ENCODE measurements at regions not wholly inside any gene's neighbourhood (a gene's known extent, or its start where the extent isn't known, plus 50 kb on each side); places are given as distances from the start of the nearest gene placed in this dataset.
"Not testable (repeated sequence)": the region's sequence is repeated elsewhere in the genome, so short reads cannot be mapped to it uniquely, and the experiment has no call there.

DNA sequence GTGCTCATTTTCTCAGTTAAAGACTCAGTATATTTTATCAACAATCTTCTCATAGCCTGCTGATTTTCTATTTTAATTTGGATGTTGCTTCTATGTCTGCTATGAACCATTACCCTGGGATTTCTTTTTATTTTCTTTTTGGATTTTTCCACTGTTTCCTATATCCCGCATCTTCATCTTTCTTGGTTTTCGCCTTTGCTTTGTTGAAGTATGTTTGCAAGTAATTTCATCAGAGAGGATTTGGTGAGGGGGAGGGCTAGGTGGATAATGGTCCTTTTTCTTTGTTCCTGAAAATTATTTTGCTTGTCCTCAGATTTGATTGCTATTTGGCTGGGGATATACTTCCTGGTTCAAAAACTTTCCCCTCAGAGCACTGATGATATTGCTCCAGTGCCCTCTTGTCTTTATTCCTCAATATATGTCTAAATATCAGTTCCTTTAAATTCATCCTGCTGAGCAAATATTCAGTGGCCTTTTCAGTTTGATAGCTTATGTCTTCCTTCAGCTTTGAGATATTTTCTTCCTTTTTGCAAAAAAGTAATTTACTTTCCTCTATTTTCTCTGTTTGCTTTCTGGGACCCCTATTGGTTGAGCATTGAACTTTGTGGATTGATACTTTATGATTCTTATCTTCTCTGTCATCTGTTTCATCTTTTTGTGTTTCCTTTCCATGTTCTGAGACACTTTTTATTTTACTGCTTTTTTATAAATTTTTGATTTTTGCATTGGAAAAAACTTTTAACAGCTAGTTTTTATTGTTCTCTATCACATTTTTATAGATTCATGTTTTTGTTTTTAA, 227.6 kb upstream of the ELL2 start:
- no peak overlapping the region for H3K4me3 ChIP-seq (ENCODE audit: low read depth, low read length)
- TF ChIP-seq, protein P1, sequence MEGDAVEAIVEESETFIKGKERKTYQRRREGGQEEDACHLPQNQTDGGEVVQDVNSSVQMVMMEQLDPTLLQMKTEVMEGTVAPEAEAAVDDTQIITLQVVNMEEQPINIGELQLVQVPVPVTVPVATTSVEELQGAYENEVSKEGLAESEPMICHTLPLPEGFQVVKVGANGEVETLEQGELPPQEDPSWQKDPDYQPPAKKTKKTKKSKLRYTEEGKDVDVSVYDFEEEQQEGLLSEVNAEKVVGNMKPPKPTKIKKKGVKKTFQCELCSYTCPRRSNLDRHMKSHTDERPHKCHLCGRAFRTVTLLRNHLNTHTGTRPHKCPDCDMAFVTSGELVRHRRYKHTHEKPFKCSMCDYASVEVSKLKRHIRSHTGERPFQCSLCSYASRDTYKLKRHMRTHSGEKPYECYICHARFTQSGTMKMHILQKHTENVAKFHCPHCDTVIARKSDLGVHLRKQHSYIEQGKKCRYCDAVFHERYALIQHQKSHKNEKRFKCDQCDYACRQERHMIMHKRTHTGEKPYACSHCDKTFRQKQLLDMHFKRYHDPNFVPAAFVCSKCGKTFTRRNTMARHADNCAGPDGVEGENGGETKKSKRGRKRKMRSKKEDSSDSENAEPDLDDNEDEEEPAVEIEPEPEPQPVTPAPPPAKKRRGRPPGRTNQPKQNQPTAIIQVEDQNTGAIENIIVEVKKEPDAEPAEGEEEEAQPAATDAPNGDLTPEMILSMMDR (IDR thresholded peaks at IDR 0.05; ENCODE audit: insufficient read depth, low read depth, low read length) = no peak
- DNase-seq (ENCODE audit: low read depth) = no peak

DNA sequence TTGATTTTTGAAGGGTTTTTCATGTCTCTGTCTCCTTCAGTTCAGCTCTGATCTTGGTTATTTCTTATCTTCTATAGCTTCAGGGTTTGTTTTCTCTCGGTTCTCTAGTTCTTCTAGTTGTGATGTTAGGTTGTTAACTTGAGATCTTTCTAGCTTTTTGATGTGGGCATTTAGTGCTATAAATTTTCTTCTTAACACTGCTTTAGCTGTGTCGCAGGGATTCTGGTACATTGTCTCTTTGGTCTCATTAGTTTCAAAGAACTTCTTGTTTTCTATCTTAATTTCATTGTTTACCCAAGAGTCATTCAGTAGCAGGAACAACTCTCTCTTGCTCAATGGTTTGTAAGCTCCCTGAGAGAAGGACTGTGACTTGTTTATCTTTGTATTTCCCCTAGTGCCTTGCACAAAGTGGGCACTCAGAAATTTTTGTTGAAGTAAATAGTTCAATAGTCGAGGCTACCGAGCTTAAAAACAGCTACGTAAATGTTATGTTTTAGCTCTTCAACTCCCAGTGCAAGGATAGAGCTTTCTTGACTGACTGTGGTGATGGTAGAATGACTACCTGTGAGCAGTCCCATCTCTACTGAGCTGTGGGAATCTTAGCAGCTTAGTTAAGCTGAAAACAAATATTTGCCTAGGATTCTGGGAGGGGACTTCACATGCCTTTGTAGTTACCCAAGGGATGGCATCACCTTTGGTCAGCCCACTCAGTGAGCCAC, 225.8 kb upstream of the ELL2 start:
- no peak overlapping the region for H3K4me3 ChIP-seq (ENCODE audit: low read depth, low read length)
- TF ChIP-seq, protein P1 (IDR thresholded peaks at IDR 0.05; ENCODE audit: insufficient read depth, low read depth, low read length) = no peak
- no peak for DNase-seq (ENCODE audit: low read depth)

DNA sequence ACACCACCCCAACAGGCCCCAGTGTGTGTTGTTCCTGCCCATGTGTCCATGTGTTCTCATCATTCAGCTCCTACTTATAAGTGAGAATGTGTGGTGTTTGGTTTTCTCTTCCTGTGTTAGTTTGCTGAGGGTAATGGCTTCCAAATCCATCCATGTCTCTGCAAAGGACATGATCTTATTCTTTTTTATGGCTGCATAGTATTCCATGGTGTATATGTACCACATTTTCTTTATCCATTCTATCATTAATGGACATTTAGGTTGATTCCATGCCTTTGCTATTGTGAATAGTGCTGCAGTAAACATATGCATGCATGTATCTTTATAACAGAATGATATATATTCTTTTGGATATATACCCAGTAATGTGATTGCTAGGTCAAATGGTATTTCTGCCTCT, 222.9 kb upstream of the ELL2 start:
- H3K4me3 ChIP-seq (ENCODE audit: low read depth, low read length); DNase-seq (ENCODE audit: low read depth): not testable (repeated sequence)

DNA sequence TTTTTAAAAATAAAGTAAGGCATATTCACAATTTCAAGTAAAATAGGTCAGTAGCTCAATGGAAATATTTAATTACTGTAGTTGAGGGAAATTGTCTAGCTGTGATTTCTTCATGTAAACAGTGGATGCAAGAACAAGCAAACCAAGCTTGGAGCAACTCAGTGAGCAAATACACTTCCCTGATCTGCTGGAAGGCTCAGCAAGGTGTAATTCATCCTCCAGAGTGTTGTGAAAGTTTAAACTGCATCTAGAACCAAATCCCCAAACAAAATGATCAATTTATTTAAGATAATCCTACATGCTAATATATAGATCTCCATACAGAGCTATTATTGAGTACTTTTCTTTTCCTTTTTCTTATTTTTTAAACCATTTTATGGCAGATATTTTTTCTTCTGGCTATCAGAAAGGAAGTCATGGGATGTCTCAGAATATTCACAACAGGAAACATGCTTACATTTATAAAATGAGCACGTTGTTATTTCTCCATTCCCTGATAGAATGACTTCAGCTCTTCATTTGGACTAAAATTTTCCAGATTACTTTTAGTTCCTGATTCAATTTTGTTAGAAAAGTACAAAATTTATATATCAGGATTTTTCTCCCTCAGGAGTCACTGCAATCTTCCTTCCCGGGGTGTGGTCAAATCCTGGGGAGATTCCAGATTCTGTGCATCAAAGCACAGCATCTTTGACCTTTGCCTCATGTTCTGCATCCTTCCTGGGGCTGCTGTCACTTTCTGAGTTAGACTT, 219.2 kb upstream of the ELL2 start:
- DNase-seq (ENCODE audit: low read depth) = no peak
- TF ChIP-seq, protein P1 (IDR thresholded peaks at IDR 0.05; ENCODE audit: insufficient read depth, low read depth, low read length) = no peak
- no peak overlapping the region for H3K4me3 ChIP-seq (ENCODE audit: low read depth, low read length)

DNA sequence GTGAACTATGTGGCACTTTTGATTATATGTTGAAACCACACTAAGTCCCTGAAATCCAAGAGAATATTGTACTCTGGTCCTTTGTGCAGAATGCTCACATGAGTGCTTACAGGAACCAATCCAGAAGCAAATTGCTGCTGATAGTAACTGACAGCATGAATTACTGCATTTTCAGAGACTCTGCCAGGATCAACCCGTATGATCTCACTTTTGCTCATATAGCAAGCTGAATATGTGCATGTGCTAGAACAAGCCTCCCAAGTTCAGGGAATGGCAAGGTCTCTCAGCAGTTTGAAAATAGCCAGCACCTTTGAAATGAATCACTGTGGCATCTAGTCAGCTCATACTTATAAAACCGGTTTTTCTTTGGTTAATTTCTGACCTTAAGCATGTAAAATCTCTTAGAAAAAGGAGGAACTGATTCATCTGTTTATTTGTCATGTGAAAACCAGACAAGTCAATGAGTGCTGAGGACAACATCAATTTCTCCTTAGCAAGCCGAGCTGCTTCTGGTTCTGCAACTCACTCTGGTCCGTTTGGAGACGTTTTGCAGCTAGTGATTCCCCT, 215.7 kb upstream of the ELL2 start:
- no peak overlapping the region for H3K4me3 ChIP-seq (ENCODE audit: low read depth, low read length)
- DNase-seq (ENCODE audit: low read depth) = peak; percentile 78
- TF ChIP-seq, protein P1 (IDR thresholded peaks at IDR 0.05; ENCODE audit: insufficient read depth, low read depth, low read length) = no peak

DNA sequence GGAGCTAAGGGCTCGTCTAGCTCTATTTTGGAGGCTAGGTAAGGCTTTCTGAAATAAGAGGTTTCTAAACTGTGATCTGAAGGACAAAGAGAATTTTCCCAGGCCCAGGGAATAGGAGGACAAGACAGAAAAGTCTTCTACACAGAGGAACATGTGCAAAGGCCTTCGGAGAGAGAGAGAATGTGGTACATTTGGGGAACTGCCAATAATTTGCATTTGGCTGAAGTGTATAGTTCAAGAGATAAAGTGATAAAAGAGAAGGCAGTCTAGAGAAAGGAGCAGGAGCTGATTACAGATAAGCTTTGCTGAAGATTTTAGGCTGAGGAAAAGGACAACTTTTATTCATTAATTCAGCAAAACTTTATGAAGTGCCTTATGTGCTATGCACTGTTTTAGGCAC, 214.4 kb upstream of the ELL2 start:
- DNase-seq (ENCODE audit: low read depth) = peak; percentile 45
- no peak overlapping the region for H3K4me3 ChIP-seq (ENCODE audit: low read depth, low read length)
- TF ChIP-seq, protein P1 (IDR thresholded peaks at IDR 0.05; ENCODE audit: insufficient read depth, low read depth, low read length) = no peak

DNA sequence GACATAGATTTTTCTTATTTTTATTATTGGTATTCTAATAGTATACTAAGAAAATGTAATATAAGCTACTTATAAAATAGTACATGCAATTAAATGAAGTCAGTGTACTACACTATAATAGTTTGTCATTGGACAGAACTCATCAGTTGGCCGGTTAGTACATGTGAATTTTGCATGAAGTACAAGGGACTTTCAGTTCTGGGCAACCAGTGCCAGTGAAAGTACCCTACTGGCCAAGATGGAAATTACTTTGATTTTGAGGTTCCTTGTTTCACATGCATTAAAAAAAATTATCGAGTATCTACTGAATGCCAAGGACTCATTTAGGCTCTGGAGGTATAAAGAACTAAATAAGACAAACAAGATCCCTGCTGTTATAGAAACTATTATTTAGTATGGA, 213.4 kb upstream of the ELL2 start:
- DNase-seq (ENCODE audit: low read depth) = no peak
- TF ChIP-seq, protein P1 (IDR thresholded peaks at IDR 0.05; ENCODE audit: insufficient read depth, low read depth, low read length) = no peak

More for the DNA sequence above, 213.4 kb upstream of the ELL2 start:
- no peak overlapping the region for H3K4me3 ChIP-seq (ENCODE audit: low read depth, low read length)

All from fibroblast of villous mesenchyme (primary cell).